HG02610 (cell line): ENCODE measurements at regions not wholly inside any gene's neighbourhood (a gene's known extent, or its start where the extent isn't known, plus 50 kb on each side); places are given as distances from the start of the nearest gene placed in this dataset.

Experiments used
- ATAC-seq: cut with Tn5 transposase; IDR thresholded peaks from one replicate; pipeline ENCODE4 v1.9.1; 2021; ENCODE audit warnings: mild to moderate bottlenecking, moderate library complexity; ENCODE audit not compliant: unreplicated experiment

- ATAC-seq: no peak
These were observed 105.3 kb upstream of the HSD17B12 start for GRCh38 chr11:43574949-43575912.

DNA sequence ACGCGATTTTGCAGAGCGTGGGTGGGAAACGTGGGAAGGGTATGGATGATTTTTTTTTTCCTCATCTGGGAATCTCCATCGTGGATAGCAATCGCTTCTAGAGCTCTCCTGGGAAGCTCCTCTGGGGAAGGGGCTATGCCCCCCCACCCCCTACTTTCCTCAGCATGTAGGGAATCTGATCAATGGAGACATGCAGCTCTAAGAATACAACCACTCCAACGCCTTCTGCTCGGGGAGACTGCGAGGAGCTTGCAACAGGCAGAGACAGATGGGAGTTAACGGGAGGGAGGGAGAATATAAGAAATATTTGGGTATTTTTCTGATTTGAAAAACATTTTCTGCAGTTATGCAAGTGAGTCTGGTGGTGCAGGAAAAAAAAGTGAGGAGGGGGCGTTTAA, 104.6 kb upstream of the HSD17B12 start:
- ATAC-seq: no peak

DNA sequence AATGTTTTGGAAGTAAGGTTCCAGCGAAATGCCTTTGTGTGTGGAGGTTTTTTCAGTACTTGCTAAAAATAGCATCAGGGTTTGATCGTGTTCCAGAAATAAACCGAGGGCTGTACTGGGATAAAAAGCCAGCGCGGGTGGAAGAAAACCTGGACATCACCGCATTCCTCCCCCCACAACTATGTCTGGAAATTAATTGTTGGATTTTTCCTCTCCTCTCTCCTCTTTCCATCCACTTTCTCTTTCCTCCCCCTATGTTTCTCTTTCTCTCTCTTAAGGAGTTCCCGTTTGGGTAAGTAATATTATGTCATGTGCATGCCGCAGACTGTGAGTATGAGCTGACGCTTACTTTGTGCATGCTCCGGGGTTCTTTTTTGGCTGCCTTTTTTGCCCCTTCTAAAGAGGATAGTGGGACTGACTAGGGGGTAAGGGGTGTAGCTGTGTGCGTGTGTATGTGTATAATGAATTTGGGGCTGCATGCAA, 104.2 kb upstream of the HSD17B12 start:
- ATAC-seq: no peak

GRCh38 chr11:43576803-43577521, 103.6 kb upstream of the HSD17B12 start:
- ATAC-seq: no peak

DNA sequence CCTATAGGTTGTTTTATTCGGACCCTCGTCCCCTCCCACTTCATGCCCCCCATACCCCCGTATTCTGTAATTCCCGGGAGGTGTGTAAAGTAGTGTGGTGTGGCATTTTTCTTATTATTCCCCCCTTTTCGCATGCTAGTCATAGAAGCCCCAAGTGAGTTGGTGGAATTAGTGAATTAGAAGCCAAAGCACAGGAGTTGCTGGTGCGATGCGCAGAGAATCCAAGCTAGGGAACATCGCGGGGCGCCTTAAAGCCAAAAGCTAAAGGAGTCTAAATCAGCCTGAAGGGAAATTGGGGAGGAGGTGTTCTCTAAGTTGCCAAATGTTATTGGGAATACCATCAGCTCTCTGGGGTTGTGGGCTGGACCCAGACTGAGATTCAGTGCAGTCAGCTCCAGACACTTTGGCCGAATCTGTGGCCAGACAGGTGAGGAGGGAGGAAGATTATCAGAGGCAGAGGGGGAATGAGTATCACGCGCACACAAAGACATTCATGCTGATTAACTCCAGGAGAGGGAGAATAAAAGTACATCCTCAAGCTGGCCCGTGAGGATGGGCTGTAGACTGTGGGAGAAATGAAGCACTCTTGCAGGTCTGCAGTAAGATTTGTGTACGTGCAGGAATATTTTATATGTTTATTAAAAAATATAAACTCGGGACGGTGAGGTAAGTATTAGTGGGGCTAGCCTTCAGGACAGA, 102.8 kb upstream of the HSD17B12 start:
- no peak for ATAC-seq

- ATAC-seq: no peak
These were observed 102.0 kb upstream of the HSD17B12 start for GRCh38 chr11:43578346-43579170.

DNA sequence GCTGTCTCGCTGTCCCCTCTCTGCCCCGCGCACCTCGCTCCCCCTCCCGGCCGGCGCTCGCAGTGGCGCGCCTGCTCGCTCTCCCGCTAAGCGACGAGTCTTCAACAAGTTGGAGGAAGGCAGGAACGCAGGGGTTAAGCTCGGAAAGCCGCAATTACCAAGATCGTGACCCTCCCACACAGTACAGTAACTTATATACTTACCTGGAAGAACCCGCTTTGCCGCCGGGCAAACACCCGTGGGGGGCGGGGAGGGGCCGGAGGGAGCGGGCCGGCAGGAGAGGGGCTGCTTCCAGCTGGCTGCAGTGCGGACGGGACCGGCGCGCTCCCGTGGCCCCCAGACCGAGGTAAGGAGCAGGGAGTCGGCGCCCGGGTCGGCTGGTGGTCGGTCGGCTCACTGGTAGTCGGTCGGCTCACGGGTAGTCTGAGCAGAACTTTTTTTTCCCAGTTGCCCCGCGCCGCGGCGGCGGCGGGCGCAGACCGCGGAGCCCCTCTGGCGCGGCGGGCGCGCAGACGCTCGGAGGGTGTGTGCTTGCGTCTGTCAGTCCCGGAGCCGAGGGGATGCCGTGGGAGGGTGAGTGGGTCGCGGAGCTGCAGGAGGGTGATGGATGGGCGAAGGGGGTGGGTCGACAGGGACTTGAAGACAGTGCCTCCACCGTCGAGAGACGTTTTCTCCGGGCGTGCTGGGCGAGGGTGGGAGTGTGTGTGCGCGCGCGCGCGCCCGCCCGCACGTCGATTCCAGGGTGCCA, 101.2 kb upstream of the HSD17B12 start:
- no peak for ATAC-seq

DNA sequence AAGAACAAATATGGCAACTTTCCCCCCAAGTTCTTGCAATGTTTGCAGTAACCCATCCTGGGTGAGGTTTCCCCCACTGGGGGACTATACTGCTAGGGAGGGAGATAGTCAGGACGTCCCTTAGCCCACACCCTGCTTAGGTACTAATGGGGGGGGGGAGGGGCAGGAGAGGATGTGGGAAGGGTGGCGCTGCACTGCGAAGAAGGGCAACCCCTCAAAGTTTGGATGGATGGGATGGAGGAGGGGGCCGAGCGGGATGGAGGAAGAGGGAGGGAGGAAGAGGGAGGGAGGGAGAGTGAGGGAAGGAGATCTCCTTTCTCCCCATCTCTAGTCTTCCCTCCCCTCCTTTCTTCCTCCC, 100.6 kb upstream of the HSD17B12 start:
- ATAC-seq: no peak

GRCh38 chr11:43580735-43581369, 99.7 kb upstream of the HSD17B12 start:
- ATAC-seq: no peak

DNA sequence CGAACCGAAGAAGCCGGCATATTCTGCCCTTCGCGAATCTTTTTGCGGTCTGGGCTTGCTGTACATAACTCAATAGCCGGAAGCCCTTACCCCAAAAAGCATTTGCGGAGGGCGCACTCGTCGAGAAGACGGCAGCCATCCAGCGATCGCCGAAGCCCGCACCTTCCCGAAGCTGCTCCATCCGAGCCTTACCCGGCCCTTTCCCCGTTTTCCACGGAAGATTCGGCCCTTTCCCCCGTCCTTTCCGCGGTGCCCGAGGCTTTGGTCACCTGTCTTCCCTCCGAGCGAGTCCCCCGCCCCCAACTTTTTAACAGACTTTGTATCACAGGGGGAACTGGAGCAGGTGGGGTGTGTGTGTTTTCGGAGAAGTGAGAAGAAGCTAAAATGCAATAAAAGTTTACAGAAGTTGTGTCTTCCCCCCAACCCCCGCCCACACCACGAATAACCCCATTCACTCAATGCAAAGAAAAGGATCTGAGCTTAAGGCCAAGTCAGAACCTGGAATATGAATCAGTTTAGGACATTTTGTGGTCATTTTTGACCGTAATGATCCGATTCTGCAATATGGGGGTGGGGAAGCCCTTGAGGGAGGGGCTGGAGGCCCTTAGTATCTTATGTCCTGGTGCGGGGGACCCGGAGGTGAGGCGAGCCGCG, 99.0 kb upstream of the HSD17B12 start:
- no peak for ATAC-seq

DNA sequence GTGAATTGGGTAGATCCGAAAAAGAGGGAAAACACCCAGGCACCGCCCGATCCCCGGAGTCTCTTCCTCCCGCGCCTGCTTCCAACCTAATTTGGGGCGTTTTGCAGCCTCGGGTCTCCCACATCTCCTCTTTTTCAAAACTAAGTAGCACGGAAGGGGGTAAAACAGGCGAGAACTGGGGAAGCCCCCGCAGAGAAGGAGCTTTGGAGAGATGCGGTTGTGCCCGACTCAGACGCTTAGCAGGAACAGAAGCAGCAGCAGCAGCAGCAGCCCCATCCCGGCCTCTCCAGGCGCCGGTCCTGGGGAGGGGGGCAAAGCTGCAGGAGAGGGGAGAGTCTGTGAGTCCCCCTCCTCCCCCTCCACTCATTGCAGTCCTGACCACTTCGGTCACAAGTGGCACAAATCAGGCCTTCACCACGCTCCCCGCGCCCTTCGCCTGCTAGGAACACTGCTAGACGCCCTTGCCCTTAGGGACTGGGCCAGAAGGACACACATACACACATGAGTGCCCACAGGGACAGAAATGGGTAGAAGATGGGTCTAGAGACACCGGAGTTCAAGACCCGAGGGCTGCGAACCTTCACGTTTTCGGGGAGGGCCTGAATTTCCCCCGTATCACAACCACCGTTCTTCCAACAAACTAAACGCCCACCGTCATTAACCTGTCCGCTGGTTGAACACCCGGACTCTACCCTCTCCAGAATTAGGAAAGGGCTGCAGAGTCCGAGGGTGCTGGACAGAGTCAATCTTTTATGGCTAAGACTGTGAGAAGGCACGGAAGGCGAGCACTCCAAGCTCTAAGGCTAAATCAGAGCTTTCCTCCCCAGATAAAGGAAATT, 98.3 kb upstream of the HSD17B12 start:
- ATAC-seq: no peak

DNA sequence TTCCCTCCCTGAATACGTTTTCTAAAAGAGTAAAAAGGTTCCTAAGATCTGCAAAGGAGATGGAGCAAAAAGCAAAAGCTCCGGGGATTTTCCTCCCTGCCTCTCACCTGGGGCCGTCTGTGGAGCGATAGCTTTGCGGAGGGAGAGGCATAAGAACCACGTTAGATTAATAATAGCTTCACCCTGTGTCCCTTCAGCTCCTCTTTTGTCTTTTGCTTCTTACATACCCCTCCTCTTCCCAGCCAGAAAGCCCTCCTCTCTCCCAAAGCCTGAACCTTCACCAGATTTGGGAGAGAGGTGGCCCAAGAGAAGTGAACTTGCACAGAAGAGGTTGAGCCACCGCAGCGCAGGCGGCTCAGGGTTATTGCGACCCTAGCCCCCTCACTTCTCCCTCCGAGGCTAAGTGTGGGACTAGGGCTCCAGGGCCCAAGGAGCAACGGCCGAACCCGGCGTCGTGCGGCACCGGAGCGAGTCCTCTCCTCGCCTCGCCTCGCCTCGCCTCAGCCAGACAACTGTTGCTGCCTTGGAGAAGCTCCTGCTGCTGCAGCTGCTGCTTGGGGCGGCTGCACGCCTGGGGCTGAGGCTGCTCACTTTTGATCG, 97.6 kb upstream of the HSD17B12 start:
- ATAC-seq: no peak

GRCh38 chr11:43583548-43583947, 97.0 kb upstream of the HSD17B12 start:
- ATAC-seq: no peak

DNA sequence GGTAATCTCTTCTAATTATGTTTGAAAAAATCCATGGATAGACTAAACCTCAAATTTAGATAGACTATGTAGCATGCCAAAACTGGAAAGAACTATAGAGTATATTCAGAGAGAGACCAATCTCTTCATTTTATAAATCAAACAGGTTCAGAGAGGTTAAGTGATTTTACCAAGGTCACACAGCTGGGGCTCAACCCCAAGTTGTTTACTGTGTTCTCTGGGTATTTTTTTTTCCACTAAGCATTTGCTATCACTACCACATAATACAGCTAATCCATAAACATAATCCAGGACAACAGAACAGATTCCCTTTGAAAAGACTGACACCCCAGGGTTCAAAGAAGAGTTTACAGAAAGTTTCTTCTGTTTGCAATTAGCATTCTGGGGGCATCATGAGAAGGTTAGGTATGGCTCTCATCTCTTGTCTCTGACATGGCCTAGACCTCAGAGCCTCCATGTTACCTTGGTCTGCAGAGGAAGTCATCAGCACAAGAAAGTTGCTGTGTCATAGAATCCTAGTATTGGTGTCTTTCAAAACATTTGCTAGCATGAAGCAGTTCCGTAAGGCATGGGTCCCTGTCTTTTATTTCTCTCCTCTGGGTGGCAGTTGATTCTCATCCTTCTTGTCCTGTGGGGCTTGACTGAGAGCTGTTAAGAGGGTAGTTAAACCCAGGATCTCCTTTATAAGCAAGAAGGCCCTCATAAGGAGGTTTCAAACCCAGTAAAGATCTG, 94.5 kb upstream of the HSD17B12 start:
- no peak for ATAC-seq

GRCh38 chr11:43589601-43590250, 90.8 kb upstream of the HSD17B12 start:
- ATAC-seq: no peak

DNA sequence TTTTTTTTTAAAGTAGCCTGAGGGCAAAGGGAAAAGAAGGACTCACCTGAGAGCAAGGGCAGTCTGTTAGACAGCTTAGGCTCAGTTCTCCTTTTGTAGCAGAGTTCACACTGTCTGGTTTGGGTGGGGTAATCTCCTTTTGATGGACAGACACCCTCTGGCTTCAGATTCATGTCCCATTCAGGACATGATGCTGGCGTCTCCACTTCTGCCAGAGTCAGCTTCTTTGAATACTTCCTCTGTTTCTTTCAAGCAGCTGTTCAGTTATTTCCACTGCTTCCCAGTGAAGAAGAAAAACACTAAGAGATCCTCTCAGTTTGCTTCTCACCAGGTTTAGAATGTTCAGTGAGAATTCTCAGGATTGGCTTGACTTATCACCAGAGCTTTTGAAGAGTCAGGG, 79.0 kb upstream of the HSD17B12 start:
- no peak for ATAC-seq
